HEK293 (cell line): ENCODE measurements at regions not wholly inside any gene's neighbourhood (a gene's known extent, or its start where the extent isn't known, plus 50 kb on each side); places are given as distances from the start of the nearest gene placed in this dataset.

Experiments
- CTCF ChIA-PET: fragments of 350-600 bp; formaldehyde crosslinking; extraction: SDS; loops from one replicate; lab custom pipeline; 2021; ENCODE audit warnings: antibody characterized with exemption; lab: Yijun Ruan, JAX
- POLR2A ChIA-PET: fragments of 300-600 bp; formaldehyde crosslinking; extraction: SDS; loops from one replicate; lab custom pipeline; 2020; ENCODE audit warnings: antibody characterized with exemption, inconsistent platforms; lab: Yijun Ruan, JAX
- H3K27ac ChIP-seq: fragments of 200-500 bp; sonication (Bioruptor generic); 2 replicates; pipeline ENCODE4 v1.5.1; 2014; ENCODE audit warnings: low read depth, low read length, control low read depth, inconsistent platforms; ENCODE audit errors: extremely low read depth
- H3K36me3 ChIP-seq, 2 experiments: fragments of 200-500 bp in 1 of 2; sonication (Bioruptor generic) in 1 of 2; 1 replicate in 1 of 2; 2 replicates in 1 of 2; pipeline ENCODE4 v1.5.1; 2014 to 2017; ENCODE audit warnings: inconsistent platforms in 2 of 2, low read length in 2 of 2; ENCODE audit not compliant: control insufficient read depth in 2 of 2, insufficient read depth in 1 of 2
- H3K4me1 ChIP-seq: fragments of 200-500 bp; sonication (Bioruptor generic); 2 replicates; pipeline ENCODE4 v1.5.1; 2014; ENCODE audit warnings: mild to moderate bottlenecking, low read length, inconsistent platforms; ENCODE audit not compliant: control insufficient read depth, insufficient read depth
- H3K4me3 ChIP-seq: 2 replicates; pipeline ENCODE4 v1.5.1; 2011; ENCODE audit warnings: low read depth, mild to moderate bottlenecking, control low read depth, low read length, moderate library complexity
- H3K9me3 ChIP-seq: fragments of 200-500 bp; sonication (Bioruptor generic); 2 replicates; pipeline ENCODE4 v1.5.1; 2014; ENCODE audit warnings: low read depth, low read length, inconsistent platforms; ENCODE audit not compliant: control insufficient read depth, insufficient read depth
- GLI2 ChIP-seq: fragments of 450-650 bp; formaldehyde crosslinking; IDR thresholded peaks from 2 replicates; pipeline ENCODE4; 2017; ENCODE audit warnings: missing biosample characterization, missing genetic modification characterization, low read depth, borderline replicate concordance
- IKZF3 ChIP-seq: fragments of 450-650 bp; IDR thresholded peaks from 2 replicates; pipeline ENCODE4 v1.5.0; 2018; ENCODE audit warnings: missing biosample characterization, mild to moderate bottlenecking, missing genetic modification characterization, moderate library complexity
- KLF10 ChIP-seq: fragments of 450-650 bp; IDR thresholded peaks from 2 replicates; pipeline ENCODE4 v1.5.1; 2018; ENCODE audit warnings: missing biosample characterization, mild to moderate bottlenecking, missing genetic modification characterization
- KLF16 ChIP-seq: fragments of 450-650 bp; formaldehyde crosslinking; IDR thresholded peaks from 2 replicates; pipeline ENCODE4 v1.5.1; 2017; ENCODE audit warnings: missing biosample characterization, missing genetic modification characterization
- OSR2 ChIP-seq: fragments of 450-650 bp; formaldehyde crosslinking; IDR thresholded peaks from 2 replicates; pipeline ENCODE4 v1.5.1; 2016; ENCODE audit warnings: missing biosample characterization, missing genetic modification characterization
- OVOL3 ChIP-seq: fragments of 450-650 bp; formaldehyde crosslinking; IDR thresholded peaks from 2 replicates; pipeline ENCODE4 v1.5.1; 2016; ENCODE audit warnings: missing biosample characterization, missing genetic modification characterization
- RBAK ChIP-seq: fragments of 450-650 bp; formaldehyde crosslinking; IDR thresholded peaks from 2 replicates; pipeline ENCODE4 v1.5.1; 2016; ENCODE audit warnings: missing biosample characterization, missing genetic modification characterization
- REPIN1 ChIP-seq: fragments of 450-650 bp; formaldehyde crosslinking; IDR thresholded peaks from 2 replicates; pipeline ENCODE4 v1.5.1; 2017; ENCODE audit warnings: missing biosample characterization, missing genetic modification characterization, low read depth
- SP2 ChIP-seq: fragments of 450-650 bp; formaldehyde crosslinking; IDR thresholded peaks from 2 replicates; pipeline ENCODE4 v1.5.1; 2016; ENCODE audit warnings: missing biosample characterization, missing genetic modification characterization
- ZBTB7A ChIP-seq: fragments of 450-650 bp; formaldehyde crosslinking; IDR thresholded peaks from 2 replicates; pipeline ENCODE4 v1.5.1; 2016; ENCODE audit warnings: low read depth, missing biosample characterization, missing genetic modification characterization
- ZNF133 ChIP-seq: fragments of 450-650 bp; formaldehyde crosslinking; IDR thresholded peaks from 2 replicates; pipeline ENCODE4 v1.5.1; 2016; ENCODE audit warnings: missing biosample characterization, missing genetic modification characterization
- ZNF138 ChIP-seq: fragments of 450-650 bp; formaldehyde crosslinking; IDR thresholded peaks from 2 replicates; pipeline ENCODE4 v1.5.1; 2016; ENCODE audit warnings: missing biosample characterization, missing genetic modification characterization, borderline replicate concordance
- ZNF214 ChIP-seq: fragments of 450-650 bp; formaldehyde crosslinking; IDR thresholded peaks from 2 replicates; pipeline ENCODE4 v1.5.1; 2017; ENCODE audit warnings: missing biosample characterization, mild to moderate bottlenecking, missing genetic modification characterization, borderline replicate concordance
- ZNF223 ChIP-seq: fragments of 450-650 bp; formaldehyde crosslinking; IDR thresholded peaks from 2 replicates; pipeline ENCODE4 v1.5.1; 2016; ENCODE audit warnings: missing biosample characterization, missing genetic modification characterization
- ZNF248 ChIP-seq: fragments of 450-650 bp; formaldehyde crosslinking; IDR thresholded peaks from 2 replicates; pipeline ENCODE4 v1.5.1; 2017; ENCODE audit warnings: missing biosample characterization, missing genetic modification characterization
- ZNF501 ChIP-seq: fragments of 450-650 bp; formaldehyde crosslinking; IDR thresholded peaks from 2 replicates; pipeline ENCODE4 v1.5.1; 2016; ENCODE audit warnings: missing biosample characterization, missing genetic modification characterization
- ZNF560 ChIP-seq: fragments of 450-650 bp; formaldehyde crosslinking; IDR thresholded peaks from 2 replicates; pipeline ENCODE4 v1.5.1; 2017; ENCODE audit warnings: missing biosample characterization, missing genetic modification characterization, borderline replicate concordance
- ZNF585B ChIP-seq: fragments of 450-650 bp; formaldehyde crosslinking; IDR thresholded peaks from 2 replicates; pipeline ENCODE4 v1.5.1; 2016; ENCODE audit warnings: missing biosample characterization, missing genetic modification characterization
- TF ChIP-seq, protein P1 (sequence below): fragments of 450-650 bp; formaldehyde crosslinking; IDR thresholded peaks from 2 replicates; pipeline ENCODE4 v1.5.1; 2016; ENCODE audit warnings: missing biosample characterization, missing genetic modification characterization
- TF ChIP-seq, protein P2 (sequence below): fragments of 450-650 bp; formaldehyde crosslinking; IDR thresholded peaks from 2 replicates; pipeline ENCODE4 v1.5.1; 2016; ENCODE audit warnings: missing biosample characterization, missing genetic modification characterization, low read depth

DNA sequence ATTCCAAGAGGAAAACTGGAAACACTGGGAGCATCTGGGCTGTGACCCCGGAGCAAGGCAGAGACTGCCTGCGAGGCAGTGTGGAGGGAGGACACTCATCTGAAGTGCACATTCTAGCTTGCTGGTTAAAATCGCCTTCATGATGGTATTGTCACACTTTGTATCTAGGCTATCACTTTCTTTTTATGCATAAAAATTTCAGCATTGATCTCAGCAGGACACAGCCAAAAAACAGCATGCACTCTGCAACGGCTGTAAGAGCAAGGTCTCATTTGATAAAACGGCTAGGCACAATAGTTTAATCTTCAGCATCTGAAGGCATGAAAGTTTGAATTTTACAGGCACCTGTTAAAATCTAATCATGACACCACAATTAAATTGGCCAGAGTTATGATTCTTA lies 110.8 kb upstream of the IRX1 start:
- ChIA-PET CTCF (no interaction called here), POLR2A (no interaction called here)
- TF ChIP-seq KLF10 (tag by site-specific recombination) = no peak
- Histone ChIP-seq H3K27ac (no peak overlapping the region), H3K4me3 (no peak overlapping the region), H3K4me1 (no peaks in the 10 kb centered on the region), H3K9me3 (no peaks in the 10 kb centered on the region), H3K36me3 (no peaks in the 10 kb centered on the region)

DNA sequence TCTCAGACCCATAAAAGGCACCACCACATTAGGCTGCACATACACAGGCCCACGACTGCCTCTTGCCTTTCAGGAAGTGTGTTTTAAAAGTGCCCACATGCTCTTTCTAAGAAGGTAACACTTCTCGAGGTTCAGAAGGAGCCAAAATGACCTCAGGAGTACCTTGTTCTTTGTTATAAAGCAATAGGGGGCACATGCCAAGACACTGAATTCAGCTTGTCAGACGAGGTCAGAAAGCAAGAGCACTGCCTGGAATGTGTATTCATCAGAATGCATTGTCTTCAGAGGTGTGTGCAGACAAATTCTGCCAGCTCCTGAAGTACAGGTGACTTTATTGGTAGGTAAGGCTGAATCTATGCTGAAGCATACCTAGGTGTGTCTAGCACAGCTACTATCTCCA lies 114.5 kb upstream of the IRX1 start:
- TF ChIP-seq SP2 (tag by site-specific recombination) (no peak), ZNF223 (tag by site-specific recombination) (no peak), KLF16 (no peak), ZNF138 (tag by site-specific recombination) (no peak), RBAK (tag by site-specific recombination) (no peak), ZNF214 (tag by site-specific recombination) (no peak), OSR2 (no peak), GLI2 (tag by site-specific recombination) (no peak), ZNF248 (tag by site-specific recombination) (no peak), ZNF501 (tag by site-specific recombination) (no peak)
- TF ChIP-seq, protein P1, sequence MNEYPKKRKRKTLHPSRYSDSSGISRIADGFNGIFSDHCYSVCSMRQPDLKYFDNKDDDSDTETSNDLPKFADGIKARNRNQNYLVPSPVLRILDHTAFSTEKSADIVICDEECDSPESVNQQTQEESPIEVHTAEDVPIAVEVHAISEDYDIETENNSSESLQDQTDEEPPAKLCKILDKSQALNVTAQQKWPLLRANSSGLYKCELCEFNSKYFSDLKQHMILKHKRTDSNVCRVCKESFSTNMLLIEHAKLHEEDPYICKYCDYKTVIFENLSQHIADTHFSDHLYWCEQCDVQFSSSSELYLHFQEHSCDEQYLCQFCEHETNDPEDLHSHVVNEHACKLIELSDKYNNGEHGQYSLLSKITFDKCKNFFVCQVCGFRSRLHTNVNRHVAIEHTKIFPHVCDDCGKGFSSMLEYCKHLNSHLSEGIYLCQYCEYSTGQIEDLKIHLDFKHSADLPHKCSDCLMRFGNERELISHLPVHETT (tag by site-specific recombination) = no peak
- no peaks in the 10 kb centered on the region for H3K4me1 ChIP-seq
- no peak overlapping the region for H3K4me3 ChIP-seq
- no peak overlapping the region for H3K27ac ChIP-seq
- H3K36me3 ChIP-seq = no peaks in the 10 kb centered on the region
- H3K9me3 ChIP-seq = no peaks in the 10 kb centered on the region
- CTCF ChIA-PET = no interaction called here
- POLR2A ChIA-PET = no interaction called here

DNA sequence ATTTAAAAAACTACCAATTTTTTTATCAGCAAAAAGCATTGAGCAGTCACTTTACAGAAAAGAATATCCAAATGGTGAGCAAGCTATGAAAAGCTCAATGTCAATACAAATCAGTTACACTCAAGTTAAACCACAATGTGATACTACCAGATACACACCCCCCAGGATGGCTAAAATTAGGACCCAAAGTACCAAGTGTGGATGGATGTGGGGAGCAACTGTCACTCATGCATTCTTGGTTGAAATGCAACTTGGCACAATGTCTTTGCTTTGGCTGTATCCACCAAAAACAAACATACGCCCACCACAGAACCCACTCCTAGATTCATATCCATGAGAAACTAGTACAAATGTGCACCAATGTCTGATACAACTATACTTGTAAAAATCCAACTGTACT lies 120.0 kb upstream of the IRX1 start:
- H3K4me1 ChIP-seq = no peaks in the 10 kb centered on the region
- H3K4me3 ChIP-seq = no peak overlapping the region
- no peak overlapping the region for H3K27ac ChIP-seq
- H3K36me3 ChIP-seq = no peaks in the 10 kb centered on the region
- ChIA-PET POLR2A (no interaction called here), CTCF (no interaction called here)
- TF ChIP-seq IKZF3 (tag by site-specific recombination) (no peak), OVOL3 (tag by site-specific recombination) (no peak), ZNF585B (no peak), ZNF560 (tag by site-specific recombination) (no peak)
- no peaks in the 10 kb centered on the region for H3K9me3 ChIP-seq

DNA sequence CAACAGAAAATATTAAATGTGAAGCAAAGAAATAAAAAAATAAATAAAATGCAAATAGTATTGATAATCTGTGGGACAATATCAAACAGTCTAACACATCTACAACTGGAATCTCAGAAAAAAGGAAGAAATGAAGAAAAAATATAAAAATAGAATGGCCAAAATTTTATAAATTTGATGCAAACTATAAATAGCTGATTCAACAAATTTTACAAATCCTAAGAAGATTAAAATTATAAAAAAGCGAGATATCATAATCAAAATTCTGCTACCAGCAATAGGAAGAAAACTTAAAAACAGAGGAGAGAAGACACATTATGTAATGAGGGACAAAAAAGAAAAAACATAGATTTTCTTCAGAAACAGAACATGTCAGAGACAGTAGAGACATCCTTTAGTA lies 129.2 kb upstream of the IRX1 start:
- Histone ChIP-seq H3K9me3 (no peaks in the 10 kb centered on the region), H3K36me3 (no peaks in the 10 kb centered on the region), H3K4me1 (no peaks in the 10 kb centered on the region), H3K27ac (no peak overlapping the region), H3K4me3 (no peak overlapping the region)
- ChIA-PET POLR2A (no interaction called here), CTCF (no interaction called here)
- no peak for TF ChIP-seq REPIN1 (tag by site-specific recombination)
- TF ChIP-seq, protein P2, sequence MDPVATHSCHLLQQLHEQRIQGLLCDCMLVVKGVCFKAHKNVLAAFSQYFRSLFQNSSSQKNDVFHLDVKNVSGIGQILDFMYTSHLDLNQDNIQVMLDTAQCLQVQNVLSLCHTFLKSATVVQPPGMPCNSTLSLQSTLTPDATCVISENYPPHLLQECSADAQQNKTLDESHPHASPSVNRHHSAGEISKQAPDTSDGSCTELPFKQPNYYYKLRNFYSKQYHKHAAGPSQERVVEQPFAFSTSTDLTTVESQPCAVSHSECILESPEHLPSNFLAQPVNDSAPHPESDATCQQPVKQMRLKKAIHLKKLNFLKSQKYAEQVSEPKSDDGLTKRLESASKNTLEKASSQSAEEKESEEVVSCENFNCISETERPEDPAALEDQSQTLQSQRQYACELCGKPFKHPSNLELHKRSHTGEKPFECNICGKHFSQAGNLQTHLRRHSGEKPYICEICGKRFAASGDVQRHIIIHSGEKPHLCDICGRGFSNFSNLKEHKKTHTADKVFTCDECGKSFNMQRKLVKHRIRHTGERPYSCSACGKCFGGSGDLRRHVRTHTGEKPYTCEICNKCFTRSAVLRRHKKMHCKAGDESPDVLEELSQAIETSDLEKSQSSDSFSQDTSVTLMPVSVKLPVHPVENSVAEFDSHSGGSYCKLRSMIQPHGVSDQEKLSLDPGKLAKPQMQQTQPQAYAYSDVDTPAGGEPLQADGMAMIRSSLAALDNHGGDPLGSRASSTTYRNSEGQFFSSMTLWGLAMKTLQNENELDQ (tag by site-specific recombination) = no peak
- no peak for TF ChIP-seq ZNF133 (tag by site-specific recombination)
- TF ChIP-seq OSR2 = no peak
- TF ChIP-seq RBAK (tag by site-specific recombination) = no peak
- no peak for TF ChIP-seq ZBTB7A
